HUES6 (cell line): ENCODE measurements at regions not wholly inside any gene's neighbourhood (a gene's known extent, or its start where the extent isn't known, plus 50 kb on each side); places are given as distances from the start of the nearest gene placed in this dataset.

ENCODE experiments used
- H3K27ac ChIP-seq: 2 replicates; pipeline ENCODE4 v1.7.0; 2013; ENCODE audit warnings: low read depth, mild to moderate bottlenecking, low read length, inconsistent platforms
- H3K27me3 ChIP-seq: 2 replicates; pipeline ENCODE4 v1.6.1; 2013; ENCODE audit warnings: low read length; ENCODE audit not compliant: control insufficient read depth, insufficient read depth
- H3K36me3 ChIP-seq: 2 replicates; pipeline ENCODE4 v1.6.1; 2013; ENCODE audit warnings: low read length; ENCODE audit not compliant: control insufficient read depth, insufficient read depth
- H3K4me1 ChIP-seq: 2 replicates; pipeline ENCODE4 v1.6.1; 2013; ENCODE audit warnings: low read length; ENCODE audit not compliant: control insufficient read depth, insufficient read depth
- H3K4me3 ChIP-seq: 2 replicates; pipeline ENCODE4 v1.5.1; 2013; ENCODE audit warnings: low read depth, low read length
- H3K9ac ChIP-seq: one replicate; pipeline ENCODE4 v1.6.1; 2013; ENCODE audit warnings: mild to moderate bottlenecking, low read length
- H3K9me3 ChIP-seq: 2 replicates; pipeline ENCODE4 v1.6.1; 2013; ENCODE audit warnings: low read depth, low read length; ENCODE audit not compliant: control insufficient read depth, insufficient read depth

DNA sequence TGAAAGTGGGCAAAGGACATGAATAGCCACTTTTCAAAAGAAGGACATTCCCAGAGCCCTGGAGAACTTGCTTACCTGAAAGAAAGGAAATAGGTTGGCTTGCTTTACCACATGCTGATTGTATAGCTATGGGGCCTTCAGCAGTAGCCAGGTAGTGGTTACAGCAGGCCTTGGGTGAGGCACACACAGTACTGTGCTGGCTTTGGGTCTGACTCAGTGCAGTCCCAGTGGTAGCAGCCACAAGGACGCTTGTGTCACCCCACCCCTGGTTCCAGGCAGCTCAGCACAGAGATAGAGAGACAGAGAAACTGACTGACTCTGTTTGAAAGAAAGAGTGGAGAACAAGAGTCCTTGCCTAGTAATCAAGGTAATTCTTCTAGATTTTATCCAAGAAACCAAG, 201.0 kb upstream of the EYS start:
- no peaks in the 10 kb centered on the region for H3K36me3 ChIP-seq
- H3K27me3 ChIP-seq, result no peaks in the 10 kb centered on the region
- no peak overlapping the region for H3K4me3 ChIP-seq
- no peaks in the 10 kb centered on the region for H3K9me3 ChIP-seq
- no peak overlapping the region for H3K27ac ChIP-seq
- H3K9ac ChIP-seq, result no peak overlapping the region
- H3K4me1 ChIP-seq, result no peaks in the 10 kb centered on the region

DNA sequence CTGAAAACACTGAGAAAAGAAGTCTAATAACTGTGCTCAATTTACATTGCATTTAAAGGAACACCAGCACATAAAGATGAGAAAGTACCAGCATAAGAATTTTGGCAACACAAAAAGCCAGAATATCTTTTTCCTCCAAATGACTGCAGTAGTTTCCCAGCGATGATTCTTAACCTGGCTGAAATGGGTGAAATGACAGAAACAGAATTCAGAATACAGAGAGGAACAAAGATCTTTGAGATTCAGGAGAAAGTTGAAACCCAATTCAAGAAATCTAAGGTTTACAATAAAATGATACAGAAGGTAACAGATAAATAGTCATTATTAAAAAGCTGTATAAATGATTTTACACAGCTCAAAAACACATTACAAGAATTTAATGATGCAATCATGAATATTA, 197.0 kb upstream of the EYS start:
- Histone ChIP-seq H3K4me1 (no peaks in the 10 kb centered on the region), H3K9ac (no peak overlapping the region), H3K4me3 (no peak overlapping the region), H3K36me3 (no peaks in the 10 kb centered on the region), H3K9me3 (no peaks in the 10 kb centered on the region), H3K27ac (no peak overlapping the region), H3K27me3 (no peaks in the 10 kb centered on the region)

DNA sequence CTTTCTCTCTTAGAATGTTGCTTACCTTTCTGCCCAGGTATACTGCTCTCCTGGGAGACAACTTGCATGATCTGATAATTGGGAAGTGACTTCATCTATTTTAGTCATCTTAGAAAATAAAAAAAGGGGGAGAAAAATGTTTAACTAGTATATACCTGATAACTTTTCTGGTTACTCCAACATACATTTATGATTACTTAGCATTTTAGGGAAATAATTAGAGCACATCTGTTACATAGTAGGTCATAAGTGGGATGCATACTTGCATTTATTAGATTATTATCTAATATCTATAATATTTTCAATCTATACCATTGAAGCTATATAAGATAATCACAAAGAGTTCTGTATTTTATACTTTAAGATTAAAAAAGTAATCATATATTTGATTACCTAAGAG, 193.9 kb upstream of the EYS start:
- Histone ChIP-seq H3K4me1 (no peaks in the 10 kb centered on the region), H3K9me3 (peaks cover 5% of the 10 kb centered on the region), H3K4me3 (no peak overlapping the region), H3K9ac (no peak overlapping the region), H3K36me3 (no peaks in the 10 kb centered on the region), H3K27me3 (no peaks in the 10 kb centered on the region), H3K27ac (no peak overlapping the region)

DNA sequence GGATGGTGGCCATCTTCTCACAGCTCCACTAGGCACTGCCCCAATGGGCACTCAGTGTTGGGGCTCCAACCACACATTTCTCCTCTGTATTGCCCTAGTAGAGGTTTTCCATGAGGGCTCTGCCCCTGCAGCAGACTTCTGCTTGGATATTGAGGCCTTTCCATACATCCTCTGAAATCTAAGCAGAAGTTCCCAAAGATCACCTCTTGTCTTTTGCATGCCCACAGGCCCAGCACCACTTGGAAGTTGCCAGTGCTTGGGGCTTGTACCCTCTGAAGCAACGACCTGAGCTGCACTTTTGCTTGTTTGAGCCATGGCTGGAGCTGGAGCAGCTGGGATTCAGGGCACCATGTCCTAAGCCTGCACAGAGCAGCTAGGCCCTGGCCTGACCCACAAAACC, 189.1 kb upstream of the EYS start:
- H3K36me3 ChIP-seq, result no peaks in the 10 kb centered on the region
- no peaks in the 10 kb centered on the region for H3K27me3 ChIP-seq
- no peak overlapping the region for H3K4me3 ChIP-seq
- H3K4me1 ChIP-seq, result no peaks in the 10 kb centered on the region
- no peak overlapping the region for H3K27ac ChIP-seq
- H3K9ac ChIP-seq, result no peak overlapping the region
- H3K9me3 ChIP-seq, result peaks cover 7% of the 10 kb centered on the region

DNA sequence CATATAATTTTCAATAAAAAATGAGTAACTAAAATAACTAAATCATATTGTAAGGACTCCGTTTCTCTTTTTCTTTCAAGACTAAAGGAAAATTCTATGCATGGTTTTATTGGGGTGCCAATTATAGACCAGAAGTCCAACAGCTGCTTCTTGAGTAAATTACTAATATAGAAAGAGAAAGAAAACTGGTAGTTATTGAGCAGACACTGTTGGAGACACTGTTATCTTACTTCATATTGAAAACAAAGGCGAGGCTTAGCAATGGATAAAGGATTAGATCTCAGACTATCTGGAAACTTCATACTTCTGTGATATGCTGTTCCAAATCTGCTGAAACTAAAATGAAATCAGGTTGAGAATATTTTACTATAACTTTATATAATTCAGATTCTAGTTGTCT, 169.6 kb upstream of the EYS start:
- Histone ChIP-seq H3K27me3 (no peaks in the 10 kb centered on the region), H3K36me3 (no peaks in the 10 kb centered on the region), H3K9ac (no peak overlapping the region), H3K27ac (no peak overlapping the region), H3K4me1 (peaks cover 6% of the 10 kb centered on the region), H3K4me3 (no peak overlapping the region), H3K9me3 (no peaks in the 10 kb centered on the region)

DNA sequence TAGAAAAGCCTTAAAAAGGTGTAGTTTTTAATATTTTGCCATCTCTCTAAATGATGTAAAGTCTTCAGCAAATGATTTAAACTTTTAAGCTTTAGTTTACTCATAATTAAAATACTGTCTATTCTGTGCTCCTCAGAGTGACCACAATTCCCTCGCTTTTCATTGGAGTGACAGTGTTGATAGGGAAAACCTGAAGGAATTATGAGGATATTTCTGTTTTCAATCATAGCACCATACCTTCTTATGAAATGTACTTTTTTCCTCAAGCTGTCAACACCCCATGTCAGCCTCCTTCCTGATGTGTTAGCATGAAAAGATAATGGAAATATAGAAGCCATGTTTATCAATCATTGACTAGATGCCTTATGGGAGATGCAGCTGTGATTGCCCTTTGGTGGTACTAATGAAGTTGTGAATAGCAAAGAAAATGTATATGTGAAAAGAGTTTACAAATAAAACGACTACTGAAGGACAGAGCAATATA, 145.4 kb upstream of the EYS start:
- Histone ChIP-seq H3K4me3 (no peak overlapping the region), H3K27me3 (no peaks in the 10 kb centered on the region), H3K4me1 (no peaks in the 10 kb centered on the region), H3K9ac (no peak overlapping the region), H3K27ac (no peak overlapping the region), H3K9me3 (peaks cover 13% of the 10 kb centered on the region), H3K36me3 (no peaks in the 10 kb centered on the region)

DNA sequence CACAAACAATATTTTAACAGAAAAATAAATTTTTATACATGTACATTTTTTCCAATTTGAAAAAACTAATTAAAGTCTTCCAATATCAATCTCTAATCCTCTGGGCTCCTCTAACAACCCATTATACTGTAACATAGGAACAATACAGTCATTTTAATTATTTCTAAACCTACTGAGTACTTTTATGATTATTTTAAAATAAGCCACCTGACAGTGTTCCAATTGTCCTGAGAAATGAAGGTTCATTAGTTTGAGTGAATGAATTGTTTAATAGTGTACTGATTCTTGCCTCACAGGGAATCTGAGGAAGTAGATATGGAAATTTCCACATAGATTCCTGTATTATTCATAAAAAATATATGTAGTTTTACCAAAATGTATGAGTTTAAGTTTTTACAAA, 123.1 kb upstream of the EYS start:
- no peaks in the 10 kb centered on the region for H3K4me1 ChIP-seq
- H3K4me3 ChIP-seq, result no peak overlapping the region
- no peak overlapping the region for H3K9ac ChIP-seq
- no peaks in the 10 kb centered on the region for H3K27me3 ChIP-seq
- H3K27ac ChIP-seq, result no peak overlapping the region
- H3K9me3 ChIP-seq, result no peaks in the 10 kb centered on the region
- no peaks in the 10 kb centered on the region for H3K36me3 ChIP-seq

DNA sequence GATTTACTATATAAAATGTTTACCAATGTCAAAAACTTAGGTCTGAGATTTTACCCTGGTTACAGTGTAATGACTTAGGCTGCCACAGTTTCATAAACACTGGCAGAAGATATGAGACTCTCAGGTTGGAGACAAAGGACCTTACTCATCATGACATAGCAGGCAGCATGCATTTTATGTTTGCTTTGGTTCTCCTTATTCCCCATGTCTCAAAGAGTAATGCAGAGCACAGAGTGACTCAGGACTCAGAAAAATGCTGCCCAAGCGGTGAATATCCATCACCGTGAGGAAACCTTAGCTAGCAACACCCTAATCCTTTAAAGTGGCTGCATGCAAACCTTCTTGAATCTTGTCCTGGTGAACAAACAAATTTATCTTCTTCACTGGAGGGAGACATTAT, 112.1 kb upstream of the EYS start:
- Histone ChIP-seq H3K9me3 (no peaks in the 10 kb centered on the region), H3K4me3 (no peak overlapping the region), H3K27ac (no peak overlapping the region), H3K27me3 (no peaks in the 10 kb centered on the region), H3K9ac (no peak overlapping the region), H3K4me1 (no peaks in the 10 kb centered on the region), H3K36me3 (no peaks in the 10 kb centered on the region)

DNA sequence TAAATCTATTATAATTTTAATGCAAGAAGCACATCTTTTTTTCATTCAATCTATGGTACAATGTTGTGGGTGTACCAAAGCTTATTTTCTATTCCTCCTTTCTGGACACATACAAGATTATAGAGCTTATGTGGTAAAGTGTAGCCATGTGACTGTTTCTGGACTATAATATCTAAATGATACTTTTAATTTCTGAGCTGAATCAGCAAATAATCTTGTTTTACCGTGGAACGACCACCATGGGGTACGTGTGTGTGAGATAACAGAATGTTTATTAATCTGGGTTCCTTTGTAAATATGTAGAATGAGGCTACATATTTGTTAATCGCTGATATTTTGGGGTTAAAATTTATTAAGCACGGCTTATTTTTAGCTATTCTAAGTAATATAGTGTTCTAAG, 111.5 kb upstream of the EYS start:
- Histone ChIP-seq H3K9me3 (no peaks in the 10 kb centered on the region), H3K27me3 (no peaks in the 10 kb centered on the region), H3K36me3 (no peaks in the 10 kb centered on the region), H3K9ac (no peak overlapping the region), H3K4me3 (no peak overlapping the region), H3K4me1 (no peaks in the 10 kb centered on the region), H3K27ac (no peak overlapping the region)

DNA sequence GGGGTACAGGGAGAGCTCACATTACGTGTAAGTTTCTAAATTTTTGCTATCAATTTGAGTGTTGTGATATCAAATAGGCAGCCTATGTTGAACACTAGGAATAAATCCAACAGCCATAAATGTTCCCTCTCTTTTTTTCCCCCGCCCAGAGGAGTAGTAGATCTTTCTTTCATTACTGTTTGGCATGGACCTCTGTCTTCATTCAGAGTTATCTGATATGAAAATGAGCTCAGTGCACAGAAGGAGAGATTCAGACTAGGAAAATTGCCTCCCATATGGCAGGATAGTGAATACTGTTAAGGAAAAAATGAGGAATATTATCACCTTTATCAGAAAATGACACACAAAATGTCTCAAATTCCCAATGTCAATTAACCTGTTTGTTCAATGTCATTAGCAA, 110.0 kb upstream of the EYS start:
- Histone ChIP-seq H3K4me1 (no peaks in the 10 kb centered on the region), H3K9me3 (no peaks in the 10 kb centered on the region), H3K36me3 (no peaks in the 10 kb centered on the region), H3K27me3 (no peaks in the 10 kb centered on the region), H3K27ac (no peak overlapping the region), H3K9ac (no peak overlapping the region), H3K4me3 (no peak overlapping the region)

DNA sequence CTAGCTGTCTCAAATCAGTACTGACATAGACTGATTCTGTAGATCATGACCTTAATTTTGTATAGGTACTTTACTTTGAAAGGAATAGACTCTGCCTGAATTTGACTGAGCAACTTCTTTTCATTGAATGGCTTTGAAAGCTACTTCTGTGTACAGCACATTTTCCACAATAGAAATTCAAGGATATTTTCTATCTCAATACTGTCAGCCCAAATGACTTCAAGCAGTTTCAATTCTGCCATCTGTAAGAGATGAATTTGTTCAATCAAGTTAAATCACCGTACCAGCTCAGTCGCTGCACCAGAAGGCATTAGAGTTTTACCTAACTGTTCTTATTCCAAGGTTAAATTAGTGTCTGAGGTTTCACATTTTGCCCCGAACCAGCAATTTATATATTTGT, 107.0 kb upstream of the EYS start:
- no peak overlapping the region for H3K27ac ChIP-seq
- H3K4me1 ChIP-seq, result no peaks in the 10 kb centered on the region
- H3K9ac ChIP-seq, result no peak overlapping the region
- no peaks in the 10 kb centered on the region for H3K27me3 ChIP-seq
- no peaks in the 10 kb centered on the region for H3K9me3 ChIP-seq
- H3K4me3 ChIP-seq, result no peak overlapping the region
- no peaks in the 10 kb centered on the region for H3K36me3 ChIP-seq

DNA sequence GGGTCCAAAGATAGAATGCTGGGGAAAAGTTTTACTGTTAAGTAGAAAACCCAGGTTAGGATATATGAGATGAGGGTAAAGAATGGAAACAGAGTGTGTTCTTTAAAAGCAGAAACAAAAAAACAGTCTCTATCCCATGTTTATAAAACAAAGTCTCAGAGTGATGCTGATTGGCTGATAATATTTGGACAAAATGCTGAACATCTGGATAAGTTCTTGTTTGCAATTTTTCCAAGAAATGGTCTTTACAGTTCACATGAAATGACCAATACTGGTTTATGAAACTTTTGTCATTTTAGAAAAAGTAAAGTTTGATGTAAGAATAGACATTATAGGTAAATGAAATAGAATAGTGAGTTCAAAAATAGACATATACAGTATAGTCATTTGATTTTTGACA, 96.2 kb upstream of the EYS start:
- no peaks in the 10 kb centered on the region for H3K36me3 ChIP-seq
- H3K27me3 ChIP-seq, result no peaks in the 10 kb centered on the region
- no peak overlapping the region for H3K9ac ChIP-seq
- no peaks in the 10 kb centered on the region for H3K9me3 ChIP-seq
- no peak overlapping the region for H3K4me3 ChIP-seq
- H3K27ac ChIP-seq, result no peak overlapping the region
- H3K4me1 ChIP-seq, result no peaks in the 10 kb centered on the region
